Erythroblast (primary cell): ENCODE measurements at regions not wholly inside any gene's neighbourhood (a gene's known extent, or its start where the extent isn't known, plus 50 kb on each side); places are given as distances from the start of the nearest gene placed in this dataset.

Experiments used
- GATA1 ChIP-seq: IDR thresholded peaks from 2 replicates; pipeline ENCODE4 v1.6.1; 2011; ENCODE audit warnings: low read depth, mild to moderate bottlenecking, control low read depth, low read length, moderate library complexity
- POLR2A ChIP-seq: IDR thresholded peaks from 2 replicates; pipeline ENCODE4 v1.6.1; 2011; ENCODE audit warnings: mild to moderate bottlenecking, low read length

DNA sequence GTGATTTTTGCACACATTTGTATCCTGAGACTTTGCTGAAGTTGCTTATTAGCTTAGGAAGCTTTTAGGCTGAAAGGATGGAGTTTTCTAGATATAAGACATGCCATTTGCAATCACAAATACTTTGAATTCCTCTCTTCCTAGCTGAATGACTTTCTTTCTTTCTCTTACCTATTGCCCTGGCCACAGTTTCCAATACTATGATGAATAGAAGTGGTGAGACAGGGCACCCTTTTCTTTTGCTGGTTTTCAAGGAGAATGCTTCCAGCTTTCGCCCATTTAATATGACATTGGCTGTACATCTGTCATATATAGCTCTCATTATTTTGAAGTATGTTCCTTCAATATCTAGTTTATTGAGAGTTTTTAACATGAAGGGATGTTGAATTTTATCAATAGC lies 409.6 kb upstream of the EPHA7 start:
- TF ChIP-seq POLR2A: no peak
- TF ChIP-seq GATA1: no peak
